Endodermal cell (in vitro differentiated cells): ENCODE measurements at regions not wholly inside any gene's neighbourhood (a gene's known extent, or its start where the extent isn't known, plus 50 kb on each side); places are given as distances from the start of the nearest gene placed in this dataset.

Experiments used
- DNase-seq: peaks from one replicate; pipeline ENCODE4 v3.0.0-alpha.2; 2017
- H3K27ac ChIP-seq: 2 replicates; pipeline ENCODE4 v1.5.1; 2013; ENCODE audit warnings: mild to moderate bottlenecking, low read depth, low read length, moderate library complexity
- H3K27me3 ChIP-seq: 2 replicates; pipeline ENCODE4 v1.6.1; 2013; ENCODE audit warnings: mild to moderate bottlenecking, low read length, moderate library complexity; ENCODE audit not compliant: insufficient read depth, control insufficient read depth, poor library complexity, severe bottlenecking
- H3K36me3 ChIP-seq: 2 replicates; pipeline ENCODE4 v1.7.0; 2013; ENCODE audit warnings: mild to moderate bottlenecking, low read length, moderate library complexity; ENCODE audit not compliant: control insufficient read depth, insufficient read depth
- H3K4me1 ChIP-seq: one replicate; pipeline ENCODE4 v1.7.0; 2013; ENCODE audit warnings: low read length; ENCODE audit not compliant: control insufficient read depth, insufficient read depth
- H3K4me3 ChIP-seq: 2 replicates; pipeline ENCODE4 v1.5.1; 2013; ENCODE audit warnings: mild to moderate bottlenecking, low read length, moderate library complexity
- H3K9ac ChIP-seq: 2 replicates; pipeline ENCODE4 v1.6.1; 2013; ENCODE audit warnings: mild to moderate bottlenecking, low read length, moderate library complexity; ENCODE audit not compliant: poor library complexity, severe bottlenecking; ENCODE audit errors: extremely low read depth
- H3K9me3 ChIP-seq: 2 replicates; pipeline ENCODE4 v1.6.1; 2013; ENCODE audit warnings: mild to moderate bottlenecking, low read length, moderate library complexity; ENCODE audit not compliant: control insufficient read depth
- H3K27ac Mint-ChIP-seq: 2 replicates; pipeline ENCODE4 v1.8.0; 2020; ENCODE audit warnings: mixed read lengths
- H3K27me3 Mint-ChIP-seq: 2 replicates; pipeline ENCODE4 v1.8.0; 2021; ENCODE audit warnings: mild to moderate bottlenecking, mixed read lengths; ENCODE audit not compliant: insufficient read depth
- H3K36me3 Mint-ChIP-seq: 2 replicates; pipeline ENCODE4 v1.8.0; 2020; ENCODE audit warnings: low read depth, mixed read lengths
- H3K4me1 Mint-ChIP-seq: 2 replicates; pipeline ENCODE4 v1.8.0; 2020; ENCODE audit warnings: mixed read lengths
- H3K4me3 Mint-ChIP-seq: 2 replicates; pipeline ENCODE4 v1.8.0; 2020; ENCODE audit warnings: mild to moderate bottlenecking, moderate library complexity, mixed read lengths
- H3K9me3 Mint-ChIP-seq: 2 replicates; pipeline ENCODE4 v1.8.0; 2020; ENCODE audit warnings: mild to moderate bottlenecking, mixed read lengths
- CTCF ChIP-seq: fragments of 200-600 bp; sonication (generic); conservative IDR thresholded peaks from 2 replicates; pipeline ENCODE4 v1.5.0; 2021; ENCODE audit warnings: antibody characterized with exemption, mild to moderate bottlenecking
- WGBS, 2 experiments: methylation state at CpG; one replicate each; pipeline versions ENCODE4 v1.1.5 to v1.1.7; 2013; ENCODE audit warnings: missing lambda C conversion rate in 2 of 2, mixed read lengths in 1 of 2; ENCODE audit not compliant: insufficient coverage in 1 of 2, insufficient read length in 1 of 2; 5-methylcytosine and 5-hydroxymethylcytosine counted together

DNA sequence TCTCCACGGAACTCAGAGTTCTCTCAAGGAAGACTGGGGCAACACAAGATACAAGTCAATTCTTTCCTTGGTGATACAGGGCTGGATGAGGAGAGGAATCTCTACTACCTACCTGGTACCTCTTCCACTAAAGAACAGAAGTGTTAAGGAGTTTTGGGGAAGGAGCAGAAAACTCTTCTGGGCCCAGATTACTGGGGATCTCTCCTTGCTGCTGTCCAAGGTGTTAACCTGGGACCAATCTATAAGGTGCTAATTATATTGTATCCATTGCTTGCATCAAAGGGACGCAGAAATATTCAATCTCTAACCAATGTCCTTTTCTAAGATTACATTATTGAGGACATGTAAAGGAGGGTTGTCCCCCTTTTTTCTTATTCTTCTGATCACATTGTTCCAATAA, 1102.5 kb downstream of the AMY1C start:
- Mint-ChIP-seq H3K4me1 (no peaks in the 10 kb centered on the region), H3K36me3 (no peaks in the 10 kb centered on the region), H3K4me3 (no peak overlapping the region), H3K27ac (no peak overlapping the region), H3K9me3 (no peaks in the 10 kb centered on the region), H3K27me3 (no peaks in the 10 kb centered on the region)
- no peak overlapping the region for H3K27ac ChIP-seq
- no peaks in the 10 kb centered on the region for H3K27me3 ChIP-seq
- no peak overlapping the region for H3K4me3 ChIP-seq
- H3K9ac ChIP-seq = no peak overlapping the region
- no peaks in the 10 kb centered on the region for H3K4me1 ChIP-seq
- no peak for DNase-seq
- no peaks in the 10 kb centered on the region for H3K36me3 ChIP-seq
- WGBS, 2 experiments = 81% methylated on average over 2 of the region's 2 CpGs; no CpG with 5 or more reads in 1 of the 2 experiments
- TF ChIP-seq CTCF = no peak
- no peaks in the 10 kb centered on the region for H3K9me3 ChIP-seq

DNA sequence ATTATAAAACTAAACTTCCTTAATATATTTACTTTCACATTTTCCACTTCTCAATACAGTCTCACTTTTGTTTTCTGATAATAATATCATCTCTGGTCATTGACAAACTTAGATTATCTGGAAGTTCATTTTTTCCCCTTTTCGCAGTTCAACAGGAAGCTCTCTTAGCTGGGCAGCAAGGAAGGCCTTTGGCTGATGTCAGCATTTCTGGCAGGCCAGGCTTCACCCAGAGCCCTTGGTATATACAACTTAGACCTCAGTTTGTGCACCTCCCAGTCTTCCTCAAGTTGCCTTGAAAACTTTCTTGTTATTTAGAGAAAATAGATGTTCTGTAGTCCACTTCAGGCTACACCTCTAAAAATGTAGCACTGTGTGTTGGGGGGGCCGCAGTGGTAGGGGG, 1103.6 kb downstream of the AMY1C start:
- no peaks in the 10 kb centered on the region for H3K36me3 Mint-ChIP-seq
- Histone ChIP-seq H3K27ac (no peak overlapping the region), H3K4me3 (no peak overlapping the region), H3K9ac (no peak overlapping the region), H3K36me3 (no peaks in the 10 kb centered on the region), H3K27me3 (no peaks in the 10 kb centered on the region), H3K9me3 (no peaks in the 10 kb centered on the region), H3K4me1 (no peaks in the 10 kb centered on the region)
- H3K27me3 Mint-ChIP-seq = no peaks in the 10 kb centered on the region
- no peak for DNase-seq
- no peaks in the 10 kb centered on the region for H3K4me1 Mint-ChIP-seq
- WGBS, 2 experiments = 91% methylated on average over 2 of the region's 2 CpGs; no CpG with 5 or more reads in 1 of the 2 experiments
- no peaks in the 10 kb centered on the region for H3K9me3 Mint-ChIP-seq
- no peak overlapping the region for H3K4me3 Mint-ChIP-seq
- no peak for TF ChIP-seq CTCF
- no peak overlapping the region for H3K27ac Mint-ChIP-seq

- H3K4me3 ChIP-seq = no peak overlapping the region
- H3K36me3 ChIP-seq = no peaks in the 10 kb centered on the region
- DNase-seq = no peak
- Mint-ChIP-seq H3K27me3 (no peaks in the 10 kb centered on the region), H3K9me3 (no peaks in the 10 kb centered on the region), H3K4me3 (no peak overlapping the region), H3K4me1 (no peaks in the 10 kb centered on the region), H3K27ac (no peak overlapping the region), H3K36me3 (no peaks in the 10 kb centered on the region)
- H3K9me3 ChIP-seq = no peaks in the 10 kb centered on the region
- no peak overlapping the region for H3K27ac ChIP-seq
- no peak overlapping the region for H3K9ac ChIP-seq
- no peak for TF ChIP-seq CTCF
- no peaks in the 10 kb centered on the region for H3K4me1 ChIP-seq
- no peaks in the 10 kb centered on the region for H3K27me3 ChIP-seq
- no CpG with 5 or more reads among the region's 2 CpGs for WGBS, 2 experiments
Observed at GRCh38 chr1:104854529-104854928, 1104.8 kb downstream of the AMY1C start.
